HG03457 (cell line): ENCODE measurements at regions not wholly inside any gene's neighbourhood (a gene's known extent, or its start where the extent isn't known, plus 50 kb on each side); places are given as distances from the start of the nearest gene placed in this dataset.
"Not testable (repeated sequence)": the region's sequence is repeated elsewhere in the genome, so short reads cannot be mapped to it uniquely, and the experiment has no call there.

Experiments used
- ATAC-seq: cut with Tn5 transposase; IDR thresholded peaks from one replicate; pipeline ENCODE4 v1.9.1; 2021; ENCODE audit warnings: moderate number of reproducible peaks; ENCODE audit not compliant: unreplicated experiment

GRCh38 chr1:60864722-60865121 is 217.6 kb upstream of the NFIA start:
- no peak for ATAC-seq

- ATAC-seq: no peak
Measured at GRCh38 chr1:60863131-60863530, 219.2 kb upstream of the NFIA start.

- no peak for ATAC-seq
Measured at GRCh38 chr1:60861961-60862567, 220.3 kb upstream of the NFIA start.

GRCh38 chr1:60859111-60859510 is 223.2 kb upstream of the NFIA start:
- no peak for ATAC-seq

- ATAC-seq: no peak
Measured at GRCh38 chr1:60857851-60858250, 224.5 kb upstream of the NFIA start.

- ATAC-seq: no peak
Measured at GRCh38 chr1:60850084-60850483, 232.3 kb upstream of the NFIA start.

GRCh38 chr1:60849401-60849800 is 233.0 kb upstream of the NFIA start:
- no peak for ATAC-seq

GRCh38 chr1:60848583-60849188 is 233.7 kb upstream of the NFIA start:
- ATAC-seq: no peak

- ATAC-seq: no peak
Measured at GRCh38 chr1:60847855-60848582, 234.3 kb upstream of the NFIA start.

- no peak for ATAC-seq
Measured at GRCh38 chr1:60847391-60847790, 235.0 kb upstream of the NFIA start.

- ATAC-seq: not testable (repeated sequence)
Measured at GRCh38 chr1:60845659-60846058, 236.7 kb upstream of the NFIA start.

- no peak for ATAC-seq
Measured at GRCh38 chr1:60842304-60842703, 240.1 kb upstream of the NFIA start.

GRCh38 chr1:60841116-60842046 is 241.0 kb upstream of the NFIA start:
- ATAC-seq: no peak

GRCh38 chr1:60840476-60840875 is 241.9 kb upstream of the NFIA start:
- ATAC-seq: not testable (repeated sequence)

GRCh38 chr1:60835649-60836048 is 246.7 kb upstream of the NFIA start:
- ATAC-seq: no peak

GRCh38 chr1:60833173-60833572 is 249.2 kb upstream of the NFIA start:
- no peak for ATAC-seq

GRCh38 chr1:60832367-60832766 is 250.0 kb upstream of the NFIA start:
- ATAC-seq: no peak

GRCh38 chr1:60831780-60832179 is 250.6 kb upstream of the NFIA start:
- ATAC-seq: no peak

GRCh38 chr1:60828944-60829343 is 253.4 kb upstream of the NFIA start:
- ATAC-seq: no peak

GRCh38 chr1:60826320-60827094 is 255.9 kb upstream of the NFIA start:
- ATAC-seq: no peak
